Neuronal stem cell (in vitro differentiated cells): ENCODE measurements at regions not wholly inside any gene's neighbourhood (a gene's known extent, or its start where the extent isn't known, plus 50 kb on each side); places are given as distances from the start of the nearest gene placed in this dataset. TPM values are rescaled to one million over a fixed set of nuclear protein-coding genes. Genes with fewer than 3 reads are reported as not detected.
"Not testable (repeated sequence)": the region's sequence is repeated elsewhere in the genome, so short reads cannot be mapped to it uniquely, and the experiment has no call there.

ENCODE experiments used
- DNase-seq: peaks from one replicate; pipeline ENCODE4 v3.0.0-alpha.2; 2013; ENCODE audit warnings: low spot score
- H2AFZ ChIP-seq: one replicate; pipeline ENCODE4 v1.6.1; 2013; ENCODE audit warnings: mild to moderate bottlenecking, low read length, inconsistent platforms
- H2AK5ac ChIP-seq: 2 replicates; pipeline ENCODE4 v1.6.1; 2013; ENCODE audit warnings: low read depth, mild to moderate bottlenecking, inconsistent platforms, low read length, moderate library complexity, mixed read lengths
- H2BK120ac ChIP-seq: 2 replicates; pipeline ENCODE4 v1.6.1; 2013; ENCODE audit warnings: low read depth, mild to moderate bottlenecking, inconsistent platforms, low read length, moderate library complexity, mixed read lengths
- H2BK12ac ChIP-seq: one replicate; pipeline ENCODE4 v1.6.1; 2013; ENCODE audit warnings: low read length, inconsistent platforms
- H2BK15ac ChIP-seq: 2 replicates; pipeline ENCODE4 v1.6.1; 2013; ENCODE audit warnings: mild to moderate bottlenecking, low read length, inconsistent platforms, mixed read lengths
- H2BK5ac ChIP-seq: one replicate; pipeline ENCODE4 v1.6.1; 2013; ENCODE audit warnings: inconsistent platforms, mild to moderate bottlenecking, low read length, moderate library complexity
- H3K14ac ChIP-seq: one replicate; pipeline ENCODE4 v1.6.1; 2013; ENCODE audit warnings: low read length, inconsistent platforms
- H3K18ac ChIP-seq: 2 replicates; pipeline ENCODE4 v1.6.1; 2013; ENCODE audit warnings: low read length, inconsistent platforms
- H3K23ac ChIP-seq: 2 replicates; pipeline ENCODE4 v1.6.1; 2013; ENCODE audit warnings: low read depth, mild to moderate bottlenecking, mixed read lengths, low read length, inconsistent platforms; ENCODE audit not compliant: poor library complexity
- H3K27ac ChIP-seq: replicated peaks from 3 replicates; pipeline ENCODE4 v1.5.1; 2013; ENCODE audit warnings: low read length, inconsistent platforms
- H3K27me3 ChIP-seq, 3 experiments: 2 replicates each; pipeline ENCODE4 v1.6.1; 2013; ENCODE audit warnings: low read length in 3 of 3, mild to moderate bottlenecking in 2 of 3, inconsistent platforms in 1 of 3, low read depth in 1 of 3, mixed read lengths in 1 of 3, moderate library complexity in 1 of 3; ENCODE audit not compliant: control insufficient read depth in 3 of 3, insufficient read depth in 3 of 3
- H3K36me3 ChIP-seq, 2 donors: replicated peaks in 1 of 2; 2 replicates each; pipeline ENCODE4 v1.6.1; 2013; ENCODE audit warnings: low read length in 2 of 2; ENCODE audit not compliant: control insufficient read depth in 2 of 2, insufficient read depth in 2 of 2
- H3K4ac ChIP-seq: 2 replicates; pipeline ENCODE4 v1.6.1; 2013; ENCODE audit warnings: inconsistent platforms, mild to moderate bottlenecking, low read length, moderate library complexity
- H3K4me1 ChIP-seq, 2 donors: 1 replicate in 1 of 2; 2 replicates in 1 of 2; pipeline ENCODE4 v1.6.1; 2013; ENCODE audit warnings: low read length in 2 of 2, low read depth in 1 of 2; ENCODE audit not compliant: control insufficient read depth in 2 of 2, insufficient read depth in 1 of 2
- H3K4me2 ChIP-seq: one replicate; pipeline ENCODE4 v1.6.1; 2013; ENCODE audit warnings: mild to moderate bottlenecking, low read length, inconsistent platforms; ENCODE audit not compliant: insufficient read depth, poor library complexity, severe bottlenecking
- H3K4me3 ChIP-seq, 2 donors: 2 replicates each; pipeline ENCODE4 v1.5.1; 2013; ENCODE audit warnings: low read length in 2 of 2, mild to moderate bottlenecking in 2 of 2, inconsistent platforms in 1 of 2, moderate library complexity in 1 of 2
- H3K79me1 ChIP-seq: one replicate; pipeline ENCODE4 v1.6.1; 2013; ENCODE audit warnings: low read depth, mild to moderate bottlenecking, inconsistent platforms, low read length, moderate library complexity
- H3K9ac ChIP-seq: one replicate; pipeline ENCODE4 v1.6.1; 2013; ENCODE audit warnings: mild to moderate bottlenecking, low read depth, low read length, inconsistent platforms; ENCODE audit not compliant: poor library complexity
- H3K9me3 ChIP-seq, 2 donors: replicated peaks in 1 of 2; 2 replicates each; pipeline versions ENCODE3 to v1.6.1; 2013; ENCODE audit warnings: low read length in 2 of 2, mild to moderate bottlenecking in 2 of 2, inconsistent platforms in 1 of 2, low read depth in 1 of 2, mixed read lengths in 1 of 2, moderate library complexity in 1 of 2; ENCODE audit not compliant: control insufficient read depth in 2 of 2, insufficient read depth in 1 of 2
- H4K8ac ChIP-seq: one replicate; pipeline ENCODE4 v1.6.1; 2013; ENCODE audit warnings: low read depth, mild to moderate bottlenecking, inconsistent platforms, low read length, moderate library complexity
- H4K91ac ChIP-seq: one replicate; pipeline ENCODE4 v1.6.1; 2013; ENCODE audit warnings: low read length, low read depth, mild to moderate bottlenecking, inconsistent platforms; ENCODE audit not compliant: poor library complexity
- WGBS, 2 donors: extraction: QIAGEN DNeasy Blood & Tissue Kit; methylation state at CpG; one replicate each; pipeline ENCODE4 v1.1.7; 2013; ENCODE audit warnings: missing lambda C conversion rate in 2 of 2, mixed read lengths in 1 of 2; ENCODE audit not compliant: insufficient read length in 2 of 2, insufficient replicate concordance in 1 of 2; ENCODE audit errors: extremely low coverage in 2 of 2; 5-methylcytosine and 5-hydroxymethylcytosine counted together
- small RNA-seq: library from polyadenylated mRNA; stranded (forward); fragments of <200 nt; extraction: miRNeasy Mini kit (QIAGEN cat#:217004); gene quantifications from one replicate; pipeline ENCODE3, GENCODE V24; 2013; ENCODE audit not compliant: insufficient read depth

GRCh38 chr15:75763635-75764600, 51.3 kb upstream of the CSPG4 start:
- not testable (repeated sequence) for H3K4me2 ChIP-seq, DNase-seq, H3K14ac ChIP-seq, H3K4me1 ChIP-seq, H2BK15ac ChIP-seq, H4K91ac ChIP-seq, H3K9ac ChIP-seq, H3K27me3 ChIP-seq, H3K79me1 ChIP-seq, H3K36me3 ChIP-seq, H3K4ac ChIP-seq, H3K9me3 ChIP-seq, H2BK5ac ChIP-seq, H3K4me3 ChIP-seq, H4K8ac ChIP-seq, H2BK120ac ChIP-seq, H2BK12ac ChIP-seq, H2AFZ ChIP-seq, H3K27ac ChIP-seq, H3K23ac ChIP-seq
- no CpG with 5 or more reads among the region's 14 CpGs for WGBS, 2 donors
- Histone ChIP-seq H3K18ac (peak overlapping the region; percentile 17), H2AK5ac (peak overlapping the region; percentile 75)

GRCh38 chr15:75763137-75763611, 50.5 kb upstream of the CSPG4 start:
- WGBS, 2 donors, result no CpG with 5 or more reads among the region's 8 CpGs
- peak overlapping the region; percentile 75 for H2AK5ac ChIP-seq
- H3K4me3 ChIP-seq, result no peak overlapping the region
- H3K4ac ChIP-seq, result no peak overlapping the region
- no peaks in the 10 kb centered on the region for H3K79me1 ChIP-seq
- no peak overlapping the region for H2BK120ac ChIP-seq
- peak overlapping the region; percentile 20 for H3K23ac ChIP-seq
- H3K4me1 ChIP-seq, result no peaks in the 10 kb centered on the region
- peak overlapping the region; percentile 26 for H2BK15ac ChIP-seq
- H3K36me3 ChIP-seq, result no peaks in the 10 kb centered on the region
- no peaks in the 10 kb centered on the region for H3K9me3 ChIP-seq
- peak overlapping the region; percentile 30 for H2BK12ac ChIP-seq
- no peak overlapping the region for H2BK5ac ChIP-seq
- no peak overlapping the region for H3K9ac ChIP-seq
- H3K18ac ChIP-seq, result no peak overlapping the region
- H2AFZ ChIP-seq, result no peak overlapping the region
- no peak for DNase-seq
- no peak overlapping the region for H3K4me2 ChIP-seq
- H3K27me3 ChIP-seq, result peaks cover 0 to 4% (median 0%) of the 10 kb centered on the region in 3 experiments
- H3K14ac ChIP-seq, result peak overlapping the region; percentile 56
- H4K91ac ChIP-seq, result no peak overlapping the region
- no peak overlapping the region for H3K27ac ChIP-seq
- no peak overlapping the region for H4K8ac ChIP-seq

Small RNAs in the stretch of these regions (small RNA-seq; reads per million reads assigned to genes)
- not detected for gene RN7SL319P
